NOMO-1 treated with DMSO at 0.1 percent for 48 hours (cell line): ENCODE measurements at regions not wholly inside any gene's neighbourhood (a gene's known extent, or its start where the extent isn't known, plus 50 kb on each side); places are given as distances from the start of the nearest gene placed in this dataset.
"Not testable (repeated sequence)": the region's sequence is repeated elsewhere in the genome, so short reads cannot be mapped to it uniquely, and the experiment has no call there.

Experiments
- DNase-seq: peaks from one replicate; lab custom pipeline; 2025; ENCODE audit not compliant: unreplicated experiment; lab: John Stamatoyannopoulos, UW

DNA sequence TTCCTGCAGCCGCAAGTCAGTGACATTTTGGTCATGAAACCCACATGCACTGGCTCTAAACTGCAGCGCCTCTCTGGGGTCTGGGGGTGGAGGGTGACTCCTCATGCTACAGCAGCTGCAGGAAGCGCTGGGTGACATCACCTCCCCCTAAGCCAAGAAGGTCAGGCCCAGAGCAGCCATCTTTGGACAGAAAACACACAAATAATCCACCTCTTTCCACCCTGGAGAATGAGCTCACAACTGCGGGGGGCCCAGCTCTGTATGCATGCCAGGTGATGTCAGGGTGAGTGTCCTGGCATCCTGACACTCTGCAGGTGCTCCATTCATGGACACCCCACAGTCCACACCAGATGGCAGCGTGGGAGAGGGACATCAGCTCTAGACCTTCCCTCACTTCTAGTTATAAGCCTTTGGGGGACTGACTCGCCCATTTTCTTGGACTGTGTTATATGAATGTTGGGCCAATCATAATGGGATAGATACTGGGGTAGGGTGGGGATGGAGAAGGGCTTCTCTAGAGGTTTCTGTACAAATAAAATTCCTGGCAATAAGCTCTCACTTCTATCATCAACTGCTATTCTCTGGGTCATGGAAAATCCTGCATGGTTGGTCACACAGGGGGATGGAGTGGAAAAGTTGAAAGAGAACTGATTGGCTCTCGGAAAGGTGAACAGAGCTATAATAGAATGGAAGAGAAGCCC lies 70.7 kb upstream of the THBS1 start:
- DNase-seq, result no peak

DNA sequence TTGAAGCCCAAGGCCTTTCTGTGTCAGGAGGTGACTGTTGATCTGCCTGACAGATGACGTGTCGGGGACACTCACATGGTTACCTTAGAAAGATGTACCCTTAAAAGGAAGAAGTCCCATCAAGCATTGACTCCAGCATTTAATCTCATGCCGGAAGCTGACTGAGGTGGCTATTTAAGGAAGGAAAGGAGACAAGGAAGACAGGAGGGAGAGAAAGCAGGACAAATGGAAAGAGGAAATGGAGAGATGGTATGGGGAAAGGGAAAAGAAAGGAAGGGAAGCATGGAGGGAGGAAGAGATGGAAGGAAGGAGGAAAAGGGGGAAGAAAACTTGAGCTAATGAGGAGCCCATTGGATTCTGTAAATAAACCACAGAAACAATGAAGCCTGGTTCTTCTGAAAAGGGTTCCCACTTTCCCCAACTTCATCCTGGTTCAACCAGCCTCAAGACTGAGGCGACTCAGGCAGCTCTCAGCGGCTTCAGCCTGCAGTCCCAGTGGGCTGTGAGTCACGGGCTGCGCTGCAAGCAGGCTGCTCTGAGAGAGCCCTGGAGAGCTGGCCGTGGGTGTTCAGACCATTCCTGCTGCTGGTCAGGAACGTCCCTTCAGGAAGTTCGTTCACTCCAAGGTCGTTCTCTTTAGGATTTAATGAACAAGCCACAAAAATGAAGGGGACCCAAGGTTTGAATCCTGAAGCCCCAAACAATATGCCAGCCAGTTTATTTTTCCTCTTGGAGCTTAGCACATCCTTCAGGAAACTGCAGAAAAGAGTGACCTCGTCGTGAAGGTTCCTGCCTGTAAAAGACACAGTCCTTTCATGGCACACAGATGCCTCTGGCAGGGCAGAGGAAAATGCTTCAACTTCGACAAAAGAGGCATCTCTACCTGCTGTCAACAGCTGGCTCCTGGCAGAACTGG lies 69.6 kb upstream of the THBS1 start:
- DNase-seq, result no peak

DNA sequence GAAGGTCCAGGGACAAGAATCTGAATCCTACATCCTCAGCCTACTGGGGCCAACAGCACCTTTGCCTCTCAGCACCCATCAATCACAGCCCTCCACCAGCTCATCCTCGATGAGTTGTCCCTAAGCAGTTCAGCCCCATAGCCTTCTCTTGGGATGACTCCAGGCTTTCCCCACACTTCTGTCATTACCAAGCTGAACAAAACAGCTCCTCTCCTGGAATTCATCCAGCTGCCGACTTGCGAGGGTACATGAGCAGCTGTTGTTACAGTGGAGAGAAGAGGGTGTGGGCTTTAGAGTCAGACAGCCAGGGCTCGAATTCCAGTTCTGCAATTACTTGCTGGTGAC lies 69.0 kb upstream of the THBS1 start:
- no peak for DNase-seq

DNA sequence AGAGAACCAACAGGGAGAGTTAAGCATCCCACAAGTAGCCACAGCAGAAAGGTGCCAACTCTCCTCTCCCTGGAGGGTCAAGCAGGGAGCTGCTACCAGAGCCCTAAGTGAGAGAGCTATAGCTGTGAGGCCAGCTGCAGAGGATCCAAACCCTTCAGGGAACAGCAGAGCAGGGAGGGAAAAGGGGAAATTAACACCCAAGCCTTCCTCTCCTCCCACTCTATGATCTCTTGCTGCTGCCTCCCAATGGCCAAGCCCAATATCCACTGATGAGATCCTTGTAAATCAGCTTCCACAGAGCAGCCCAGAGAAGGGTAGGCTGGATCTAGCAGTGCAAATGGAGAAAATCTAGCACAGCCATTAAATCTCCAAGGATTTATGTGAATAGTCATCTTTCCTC lies 68.2 kb upstream of the THBS1 start:
- DNase-seq, result no peak

DNA sequence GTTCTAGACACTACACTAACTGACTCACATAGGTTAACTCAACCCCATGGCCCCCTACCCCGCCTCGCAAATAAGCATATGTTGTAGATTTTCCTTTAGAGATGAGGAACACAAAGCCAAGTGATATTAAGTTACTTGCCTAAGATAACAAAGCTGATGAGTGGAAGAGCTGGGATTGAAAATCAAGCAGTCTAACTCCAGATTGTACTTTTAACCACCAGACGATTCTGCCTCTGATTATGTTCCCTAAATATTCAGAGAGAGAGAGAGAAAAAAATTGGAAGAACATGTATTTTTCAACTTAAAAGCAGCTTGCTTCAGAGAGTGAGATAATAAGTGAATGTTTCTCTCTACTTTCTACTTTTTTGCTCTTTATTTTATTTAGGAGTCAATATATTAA lies 66.9 kb upstream of the THBS1 start:
- DNase-seq, result no peak

DNA sequence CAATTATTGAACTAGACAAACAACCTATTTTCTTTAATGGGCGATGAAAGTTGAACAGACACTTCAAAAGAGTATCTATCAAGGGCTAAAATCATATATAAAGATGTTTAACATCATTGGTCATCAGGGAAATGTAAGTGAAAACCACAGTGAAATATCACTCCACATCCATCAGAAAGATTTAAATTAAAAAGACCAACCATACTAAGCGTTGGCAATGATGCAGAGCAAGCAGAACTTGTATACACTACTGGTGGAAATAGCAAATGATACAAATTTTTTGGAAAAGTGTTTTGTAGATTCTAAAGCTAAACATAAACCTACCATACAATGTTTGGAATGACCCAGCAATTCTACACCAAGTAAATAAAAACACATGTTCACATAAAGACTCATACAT lies 65.9 kb upstream of the THBS1 start:
- DNase-seq, result no peak

DNA sequence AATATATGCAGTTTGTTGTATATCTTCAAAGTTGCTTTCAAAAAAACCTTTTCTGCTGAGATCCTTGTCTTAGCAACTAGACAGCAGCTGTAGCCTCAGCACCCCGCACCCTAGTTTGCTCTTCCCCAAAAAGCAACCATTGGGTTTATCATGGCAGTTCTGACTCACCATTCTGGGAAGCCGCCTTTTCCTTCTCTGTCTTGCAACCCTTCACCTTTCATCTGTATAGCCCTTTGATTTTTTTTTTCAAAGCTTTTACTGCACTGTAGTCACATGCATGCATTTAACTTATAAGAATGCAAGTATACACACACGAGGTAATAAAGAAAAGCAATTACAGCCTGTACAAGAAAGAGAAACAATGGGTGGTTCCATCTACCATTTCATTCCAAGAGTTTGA lies 65.1 kb upstream of the THBS1 start:
- DNase-seq, result no peak

DNA sequence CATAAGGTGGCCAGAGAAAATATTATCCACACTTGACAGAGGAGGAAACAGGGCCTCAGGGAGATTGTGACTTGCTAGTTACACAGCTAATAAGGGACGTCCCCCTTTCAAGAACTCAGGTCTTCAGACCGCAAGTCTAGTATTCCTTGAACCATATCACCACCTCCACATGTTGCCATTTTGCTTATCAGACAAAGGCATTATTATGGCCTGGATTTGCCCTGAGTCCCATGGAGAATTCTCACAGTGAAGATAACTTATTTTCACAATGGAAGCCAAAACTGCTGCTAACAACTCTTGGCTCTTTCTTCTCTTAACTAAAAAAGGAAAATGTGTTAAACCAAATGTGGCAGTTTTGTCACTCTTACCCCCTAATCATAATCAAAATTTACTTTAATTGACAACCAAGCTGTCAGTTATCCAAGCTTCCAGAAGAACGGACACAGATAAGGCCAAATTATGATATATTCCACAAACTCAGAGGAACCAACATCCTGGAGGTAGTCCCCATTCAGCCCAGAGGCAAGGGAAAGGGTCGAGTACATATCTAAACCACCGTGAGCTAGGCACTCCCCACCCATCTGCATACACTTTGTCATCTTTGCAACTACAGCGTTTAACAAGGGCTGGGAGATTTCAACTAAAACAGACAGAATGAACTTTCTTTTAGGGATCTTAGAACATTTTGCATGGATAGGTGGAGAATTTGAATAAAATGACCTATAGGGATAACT lies 63.6 kb upstream of the THBS1 start:
- DNase-seq, result no peak

DNA sequence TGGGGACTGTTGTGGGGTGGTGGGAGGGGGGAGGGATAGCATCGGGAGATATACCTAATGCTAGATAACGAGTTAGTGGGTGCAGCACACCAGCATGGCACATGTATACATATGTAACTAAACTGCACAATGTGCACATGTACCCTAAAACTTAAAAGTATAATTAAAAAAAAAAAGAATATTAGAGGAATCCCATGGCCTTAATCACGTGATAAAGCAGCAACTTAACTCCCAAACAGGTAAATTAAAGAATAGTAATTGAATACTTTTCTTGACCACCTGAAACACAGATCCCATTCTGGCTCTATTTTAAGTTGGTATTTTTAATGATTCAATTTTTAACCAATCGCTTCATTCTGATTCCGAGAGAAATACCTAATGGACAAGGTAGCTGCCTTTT lies 56.9 kb upstream of the THBS1 start:
- not testable (repeated sequence) for DNase-seq

DNA sequence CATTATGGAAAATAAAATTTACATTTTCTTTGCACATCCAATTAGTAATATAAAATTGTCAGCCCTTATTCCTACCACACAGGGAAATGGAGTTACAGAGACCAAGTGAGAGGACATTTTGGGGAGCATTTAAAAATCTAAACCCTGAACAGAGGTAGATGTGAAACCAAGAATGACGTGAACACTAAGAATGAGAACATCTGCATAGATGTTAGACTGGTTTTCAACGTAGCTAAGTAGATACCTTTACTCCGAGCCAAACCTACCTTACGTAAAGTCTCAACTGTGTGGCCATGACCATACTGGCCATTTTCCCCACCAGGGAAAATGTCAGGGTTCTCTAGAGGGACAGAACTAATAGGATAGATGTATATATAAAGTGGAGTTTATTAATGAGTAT lies 51.4 kb upstream of the THBS1 start:
- no peak for DNase-seq

DNA sequence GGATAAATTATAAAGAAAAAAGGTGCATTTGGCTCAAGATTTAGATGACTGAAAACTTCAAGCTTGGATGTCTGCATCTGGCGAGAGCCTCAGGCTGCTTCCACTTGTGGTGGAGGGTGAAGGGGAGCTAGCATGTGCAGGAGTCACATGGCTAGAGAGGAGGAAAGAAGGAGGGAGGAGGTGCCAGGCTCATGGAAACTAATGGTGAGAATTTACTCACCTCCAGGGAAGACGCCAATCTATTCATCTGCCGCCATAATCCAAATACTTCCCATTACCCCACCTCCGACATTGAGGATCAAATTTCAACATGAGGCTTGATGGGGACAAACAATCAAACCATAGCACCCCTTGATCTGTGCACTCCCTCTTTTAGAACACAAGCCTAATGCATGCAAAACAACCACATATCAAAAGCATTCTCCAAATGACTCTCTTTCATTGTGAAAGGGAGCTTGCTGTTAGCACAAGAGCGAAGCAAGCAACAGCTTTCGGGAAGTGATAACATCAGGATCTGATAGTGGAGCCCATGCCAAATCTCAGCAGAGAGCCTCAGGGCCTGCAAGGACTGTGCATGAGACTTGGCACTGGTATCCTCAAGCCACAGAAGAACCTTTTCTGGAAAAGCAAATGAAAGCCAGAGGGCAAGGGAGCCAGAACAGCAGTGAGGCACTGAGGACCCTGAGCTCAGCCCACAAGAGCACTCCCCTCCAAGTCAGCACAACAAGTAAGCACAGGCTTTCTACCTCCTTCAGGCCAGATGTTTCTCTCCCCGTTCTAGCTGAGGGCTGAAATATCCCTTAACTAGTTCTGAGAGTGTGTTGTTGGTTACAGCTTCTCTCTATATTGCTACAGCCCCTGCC lies 50.2 kb upstream of the THBS1 start:
- no peak for DNase-seq
